Left ventricle myocardium inferior (tissue), 1 donor: ENCODE measurements at regions not wholly inside any gene's neighbourhood (a gene's known extent, or its start where the extent isn't known, plus 50 kb on each side); places are given as distances from the start of the nearest gene placed in this dataset.

Experiments used
- DNase-seq: peaks from one replicate; pipeline ENCODE4 v3.0.0-alpha.2; 2020
- H3K27ac ChIP-seq: fragments of 200-600 bp; replicated peaks from 2 replicates; pipeline ENCODE4 v1.8.0; 2021
- H3K27me3 ChIP-seq: fragments of 200-600 bp; 2 replicates; pipeline ENCODE4 v1.8.0; 2021; ENCODE audit warnings: low read depth
- H3K36me3 ChIP-seq: fragments of 200-600 bp; 2 replicates; pipeline ENCODE4 v1.8.0; 2021
- H3K4me1 ChIP-seq: fragments of 200-600 bp; 2 replicates; pipeline ENCODE4 v1.8.0; 2021
- H3K4me3 ChIP-seq: fragments of 200-600 bp; 2 replicates; pipeline ENCODE4 v1.8.0; 2021; ENCODE audit warnings: mild to moderate bottlenecking, moderate library complexity
- H3K9me3 ChIP-seq: fragments of 200-600 bp; replicated peaks from 2 replicates; pipeline ENCODE4 v1.8.0; 2021
- intact Hi-C: fragments of 100-400 bp; cut with micrococcal nuclease; formaldehyde crosslinking; loops from one replicate; pipeline ENCODE4 v1.11.0; 2022
- TF ChIP-seq, protein P1 (sequence below): fragments of 200-600 bp; IDR thresholded peaks from 2 replicates; pipeline ENCODE4 v1.8.0; 2021; ENCODE audit warnings: antibody characterized with exemption, mild to moderate bottlenecking, borderline replicate concordance
- donor health status: DM: no; HTN: yes; CAD: no; lungs with severe emphysema.

DNA sequence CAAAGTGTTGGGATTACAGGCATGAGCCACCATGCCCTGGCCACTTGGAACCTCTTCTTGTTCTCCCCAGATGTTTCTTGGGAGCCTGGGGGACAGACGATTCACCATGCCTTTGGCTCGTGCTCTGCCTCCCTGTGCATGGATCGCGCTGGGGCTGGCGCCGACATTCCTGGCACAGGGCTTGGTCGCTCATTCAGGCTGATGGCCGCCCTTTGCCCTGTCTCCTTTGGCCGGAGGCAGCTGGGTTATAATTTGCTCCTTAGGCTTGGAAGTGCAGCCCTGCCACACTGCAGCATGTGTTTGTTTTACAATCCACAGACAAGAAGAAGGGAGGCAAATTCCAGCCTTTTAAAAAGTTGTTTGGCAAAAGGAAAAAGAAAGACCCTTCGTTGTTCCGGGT lies 115.3 kb downstream of the AASDH start:
- Histone ChIP-seq H3K27me3 (peaks cover 25% of the 10 kb centered on the region), H3K9me3 (no peaks in the 10 kb centered on the region), H3K27ac (no peak overlapping the region), H3K36me3 (no peaks in the 10 kb centered on the region), H3K4me1 (no peaks in the 10 kb centered on the region), H3K4me3 (no peak overlapping the region)
- no peak for DNase-seq
- TF ChIP-seq, protein P1, sequence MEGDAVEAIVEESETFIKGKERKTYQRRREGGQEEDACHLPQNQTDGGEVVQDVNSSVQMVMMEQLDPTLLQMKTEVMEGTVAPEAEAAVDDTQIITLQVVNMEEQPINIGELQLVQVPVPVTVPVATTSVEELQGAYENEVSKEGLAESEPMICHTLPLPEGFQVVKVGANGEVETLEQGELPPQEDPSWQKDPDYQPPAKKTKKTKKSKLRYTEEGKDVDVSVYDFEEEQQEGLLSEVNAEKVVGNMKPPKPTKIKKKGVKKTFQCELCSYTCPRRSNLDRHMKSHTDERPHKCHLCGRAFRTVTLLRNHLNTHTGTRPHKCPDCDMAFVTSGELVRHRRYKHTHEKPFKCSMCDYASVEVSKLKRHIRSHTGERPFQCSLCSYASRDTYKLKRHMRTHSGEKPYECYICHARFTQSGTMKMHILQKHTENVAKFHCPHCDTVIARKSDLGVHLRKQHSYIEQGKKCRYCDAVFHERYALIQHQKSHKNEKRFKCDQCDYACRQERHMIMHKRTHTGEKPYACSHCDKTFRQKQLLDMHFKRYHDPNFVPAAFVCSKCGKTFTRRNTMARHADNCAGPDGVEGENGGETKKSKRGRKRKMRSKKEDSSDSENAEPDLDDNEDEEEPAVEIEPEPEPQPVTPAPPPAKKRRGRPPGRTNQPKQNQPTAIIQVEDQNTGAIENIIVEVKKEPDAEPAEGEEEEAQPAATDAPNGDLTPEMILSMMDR, result no peak
- intact Hi-C loops, result no loop called here

DNA sequence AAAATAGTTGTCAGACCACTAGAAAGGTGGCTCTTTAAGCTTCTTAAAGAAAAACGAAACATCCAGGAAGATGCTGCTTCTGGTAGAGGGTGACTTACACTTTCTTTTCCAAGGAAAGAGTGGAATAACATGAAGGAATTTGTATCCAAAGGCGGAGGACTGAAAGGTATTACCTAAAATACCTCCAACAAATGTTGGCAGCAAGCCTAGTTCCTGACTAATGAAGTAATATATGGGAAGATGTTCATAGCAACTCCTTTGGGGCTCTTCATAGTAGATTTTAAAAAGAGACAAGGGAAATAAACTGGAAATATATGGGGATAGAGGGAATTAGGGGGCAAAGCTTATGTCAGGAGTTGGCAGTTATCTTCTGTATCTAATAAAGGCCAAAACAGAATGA lies 116.2 kb downstream of the AASDH start:
- intact Hi-C loops, result no loop called here
- no peaks in the 10 kb centered on the region for H3K9me3 ChIP-seq
- no peaks in the 10 kb centered on the region for H3K36me3 ChIP-seq
- H3K4me3 ChIP-seq, result no peak overlapping the region
- TF ChIP-seq, protein P1, result no peak
- peaks cover 25% of the 10 kb centered on the region for H3K27me3 ChIP-seq
- no peak overlapping the region for H3K27ac ChIP-seq
- DNase-seq, result no peak
- no peaks in the 10 kb centered on the region for H3K4me1 ChIP-seq

DNA sequence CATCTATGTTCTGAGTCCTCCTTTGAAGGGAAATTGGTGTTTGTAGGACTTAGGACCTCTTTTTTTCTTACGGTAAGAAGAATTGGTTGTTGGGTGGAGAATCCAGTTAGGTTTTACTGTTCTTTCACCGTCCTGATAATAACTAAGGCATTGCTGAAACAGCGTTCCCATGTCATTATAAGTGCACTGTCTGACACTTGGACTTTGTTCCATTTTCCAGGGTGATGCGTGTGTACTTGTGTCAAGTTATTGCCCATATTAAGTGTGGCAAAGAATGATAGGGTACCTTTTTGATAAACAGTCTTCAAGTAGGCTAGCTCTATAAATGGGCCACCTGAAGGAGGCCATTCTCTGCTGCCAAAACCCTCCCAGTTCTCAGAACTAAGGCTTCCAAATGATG lies 119.7 kb downstream of the AASDH start:
- H3K36me3 ChIP-seq, result no peaks in the 10 kb centered on the region
- no peak for DNase-seq
- no peaks in the 10 kb centered on the region for H3K9me3 ChIP-seq
- no peak overlapping the region for H3K4me3 ChIP-seq
- H3K4me1 ChIP-seq, result no peaks in the 10 kb centered on the region
- peaks cover 14% of the 10 kb centered on the region for H3K27me3 ChIP-seq
- no peak overlapping the region for H3K27ac ChIP-seq
- TF ChIP-seq, protein P1, result no peak
- intact Hi-C loops, result no loop called here

DNA sequence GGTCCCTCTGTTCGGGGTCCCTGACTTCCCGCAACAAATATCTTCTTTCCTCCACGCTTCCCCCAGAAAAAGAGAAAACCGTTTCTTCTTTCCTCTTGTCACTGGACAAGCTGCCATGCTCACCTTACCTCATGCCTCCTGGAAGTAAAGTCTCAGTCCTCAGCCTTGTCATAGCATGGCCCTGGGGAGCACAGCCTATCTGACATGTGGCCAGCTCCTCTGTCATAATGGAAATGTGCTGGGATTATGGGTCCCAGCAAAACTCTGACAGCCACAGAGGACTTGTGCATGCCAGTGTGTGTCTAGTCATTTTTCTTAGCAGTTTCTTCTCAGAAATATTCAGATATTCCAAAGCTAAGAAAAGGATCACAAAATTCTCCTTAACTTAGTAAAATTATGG lies 122.4 kb downstream of the AASDH start:
- Histone ChIP-seq H3K4me3 (no peak overlapping the region), H3K27me3 (no peaks in the 10 kb centered on the region), H3K36me3 (no peaks in the 10 kb centered on the region), H3K27ac (no peak overlapping the region), H3K4me1 (no peaks in the 10 kb centered on the region), H3K9me3 (no peaks in the 10 kb centered on the region)
- TF ChIP-seq, protein P1, result no peak
- no peak for DNase-seq
- intact Hi-C loops, result no loop called here

DNA sequence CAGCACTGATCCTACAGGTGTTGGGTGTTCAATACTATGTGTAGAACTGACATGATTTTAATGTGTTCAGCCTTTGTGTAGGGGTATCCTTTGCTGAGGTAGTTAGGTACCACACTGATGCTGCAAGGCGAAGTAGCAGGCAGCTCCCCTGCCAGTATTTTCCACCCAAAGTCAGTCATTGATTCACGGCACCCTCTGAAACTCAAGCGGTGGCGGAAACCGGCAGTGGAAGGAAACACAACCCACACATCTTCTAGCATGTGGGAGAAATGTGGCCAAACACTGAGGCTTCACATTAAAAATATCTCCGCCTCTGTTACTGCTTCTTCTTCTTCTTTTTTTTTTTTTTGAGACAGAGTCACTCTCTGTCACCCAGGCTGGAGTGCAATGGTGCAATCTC lies 126.3 kb downstream of the AASDH start:
- Histone ChIP-seq H3K36me3 (no peaks in the 10 kb centered on the region), H3K27me3 (no peaks in the 10 kb centered on the region), H3K27ac (no peak overlapping the region), H3K4me1 (no peaks in the 10 kb centered on the region), H3K9me3 (no peaks in the 10 kb centered on the region), H3K4me3 (no peak overlapping the region)
- TF ChIP-seq, protein P1, result no peak
- intact Hi-C loops, result no loop called here
- DNase-seq, result no peak

DNA sequence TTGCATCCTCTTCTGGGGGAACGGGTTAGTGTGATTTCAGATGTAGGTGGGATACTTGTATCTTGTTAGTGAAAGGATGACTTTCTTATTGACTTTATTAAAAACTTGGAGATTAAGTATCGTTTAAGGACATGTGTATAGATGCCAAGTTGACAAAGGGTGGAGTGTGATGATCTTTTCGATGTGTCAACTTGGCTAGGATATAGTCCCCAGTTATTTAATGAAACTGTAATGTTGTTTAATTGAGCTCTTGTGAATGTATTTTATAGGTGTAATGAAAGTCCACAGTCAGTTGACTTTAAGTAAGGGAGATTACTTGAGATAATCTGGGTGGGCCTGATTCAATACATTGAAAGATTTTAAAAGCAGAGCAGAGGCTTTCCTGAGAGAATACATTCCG lies 127.0 kb downstream of the AASDH start:
- intact Hi-C loops, result no loop called here
- Histone ChIP-seq H3K36me3 (no peaks in the 10 kb centered on the region), H3K4me1 (no peaks in the 10 kb centered on the region), H3K27me3 (no peaks in the 10 kb centered on the region), H3K9me3 (no peaks in the 10 kb centered on the region), H3K4me3 (no peak overlapping the region), H3K27ac (no peak overlapping the region)
- TF ChIP-seq, protein P1, result no peak
- no peak for DNase-seq
